T-helper 1 cell treated with Interleukin-12 subunit alpha and Interleukin-12 subunit beta and Interleukin-4 antibody, amounts not matched to agents 30 ng/mL and 1 ng/mL, for 36 hours (primary cell): ENCODE measurements at regions not wholly inside any gene's neighbourhood (a gene's known extent, or its start where the extent isn't known, plus 50 kb on each side); places are given as distances from the start of the nearest gene placed in this dataset.

Experiments
- intact Hi-C: fragments of 100-400 bp; cut with micrococcal nuclease; formaldehyde crosslinking; loops from one replicate; pipeline ENCODE4 v1.15.1; 2024

DNA sequence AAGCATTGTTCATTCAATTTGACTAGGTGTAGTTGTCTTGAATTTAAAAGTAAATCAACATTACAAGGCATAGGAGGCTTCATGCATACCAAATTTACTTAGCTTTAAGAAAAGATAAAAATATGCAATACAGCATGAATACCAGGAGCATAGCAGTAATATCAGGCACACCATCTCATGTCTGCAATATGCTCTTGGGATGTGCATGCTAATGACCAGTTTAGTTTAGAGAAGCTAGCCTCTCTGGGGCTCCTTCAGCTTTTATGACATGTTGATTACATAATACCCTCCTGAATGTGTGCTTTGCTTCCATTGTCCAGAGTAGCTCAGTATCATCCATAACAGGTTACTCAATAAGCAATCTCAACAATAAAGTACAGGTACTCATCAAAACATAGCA lies 497.2 kb downstream of the FLRT2 start:
- intact Hi-C loops, result no loop called here

DNA sequence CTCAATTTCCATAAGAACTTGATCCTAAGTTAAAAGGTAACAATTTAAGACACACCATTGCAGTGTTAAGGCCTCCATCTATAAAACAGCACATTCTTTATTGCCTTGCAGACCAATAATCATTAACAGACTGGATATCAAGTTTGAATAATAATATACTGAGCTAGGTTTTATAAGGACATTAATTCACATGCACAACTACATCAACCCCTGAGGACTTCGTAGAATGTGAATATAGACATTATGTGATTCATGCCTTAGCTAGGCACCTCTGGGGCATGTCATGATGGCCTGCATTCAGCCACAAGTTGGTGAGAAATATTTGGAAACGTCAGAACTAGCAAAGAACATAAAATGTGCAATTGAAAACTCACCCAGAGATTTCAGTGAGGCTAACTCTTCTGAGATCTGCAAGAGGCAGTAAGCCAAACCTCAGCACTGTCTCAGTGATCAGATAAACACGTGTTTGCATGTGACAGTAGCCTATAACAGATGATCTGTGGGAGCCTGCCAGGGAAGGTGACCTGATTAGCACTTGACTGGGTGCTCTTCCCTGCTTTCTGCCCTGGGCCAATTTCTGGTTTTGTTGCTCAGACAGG lies 492.2 kb downstream of the FLRT2 start:
- intact Hi-C loops, result no loop called here

DNA sequence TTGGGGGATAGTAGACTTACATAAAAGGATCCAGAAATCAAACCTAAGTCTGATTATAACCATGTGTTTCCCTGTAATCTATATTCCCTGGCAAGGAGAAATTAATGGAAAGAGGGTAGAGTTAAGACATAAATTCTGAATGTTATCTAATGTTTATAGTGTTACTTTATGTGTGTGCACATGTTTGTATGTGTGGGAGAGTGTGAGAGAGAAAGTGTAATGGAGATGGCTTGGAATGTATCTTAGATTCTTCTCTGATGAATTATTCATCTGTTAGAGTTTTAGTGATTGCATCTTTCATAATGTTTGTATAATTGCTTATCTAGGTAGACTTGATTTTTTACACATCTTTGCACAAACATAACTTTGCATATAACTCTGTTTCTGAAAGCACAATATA lies 490.9 kb downstream of the FLRT2 start:
- intact Hi-C loops, result no loop called here

DNA sequence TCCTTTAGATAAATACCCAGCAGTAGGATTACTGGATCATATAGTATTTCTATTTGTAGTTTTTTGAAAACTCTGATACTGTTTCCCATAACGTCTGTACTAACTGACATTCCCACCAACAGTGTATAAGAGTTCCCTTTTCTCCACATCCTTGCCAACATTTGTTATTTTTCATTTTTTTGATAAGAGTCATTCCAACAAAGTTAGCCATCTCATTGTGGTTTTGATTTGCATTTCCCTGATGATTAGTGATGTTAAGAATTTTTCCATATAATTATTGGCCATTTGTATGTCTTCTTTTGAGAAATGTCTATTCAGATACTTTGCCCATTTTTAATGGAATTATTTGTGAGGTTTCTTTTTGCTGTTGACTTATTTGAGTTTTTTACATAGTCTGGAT lies 486.0 kb downstream of the FLRT2 start:
- intact Hi-C loops, result no loop called here

DNA sequence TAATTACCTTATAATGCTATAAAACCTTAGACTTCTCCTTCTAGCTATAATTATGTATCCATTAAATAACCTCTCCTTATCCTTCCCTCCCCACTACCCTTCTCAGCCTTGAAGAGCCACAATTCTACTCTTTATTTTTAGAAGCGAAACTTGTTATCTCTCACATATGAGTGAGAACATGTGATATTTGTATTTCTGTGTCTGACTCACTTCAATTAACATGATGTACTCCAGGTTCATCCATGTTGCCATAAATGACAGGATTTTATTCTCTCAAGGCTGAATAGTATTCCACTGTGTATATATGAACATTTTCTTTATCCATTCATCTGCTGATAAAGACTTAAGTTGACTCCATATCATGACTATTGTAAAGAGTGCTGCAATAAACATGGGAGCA lies 485.6 kb downstream of the FLRT2 start:
- intact Hi-C loops, result no loop called here

DNA sequence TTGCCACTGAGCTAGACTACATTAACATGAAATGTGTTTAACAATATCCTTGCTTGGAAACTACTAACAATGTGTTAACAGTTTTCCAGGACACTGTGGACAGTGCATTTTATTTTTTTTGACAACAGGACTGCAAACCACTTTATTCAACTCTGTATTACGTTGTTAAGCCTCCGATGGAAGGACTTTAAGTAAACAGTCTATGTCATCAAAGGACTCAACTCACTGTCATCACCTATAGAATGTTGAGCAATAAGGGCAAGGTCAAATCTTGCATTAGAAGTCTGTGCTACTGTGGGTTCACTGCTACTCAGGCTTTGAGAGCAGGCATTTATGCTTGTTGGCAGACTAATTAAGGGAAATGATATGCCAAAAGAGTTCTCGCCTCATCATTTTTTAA lies 483.7 kb downstream of the FLRT2 start:
- intact Hi-C loops, result no loop called here

DNA sequence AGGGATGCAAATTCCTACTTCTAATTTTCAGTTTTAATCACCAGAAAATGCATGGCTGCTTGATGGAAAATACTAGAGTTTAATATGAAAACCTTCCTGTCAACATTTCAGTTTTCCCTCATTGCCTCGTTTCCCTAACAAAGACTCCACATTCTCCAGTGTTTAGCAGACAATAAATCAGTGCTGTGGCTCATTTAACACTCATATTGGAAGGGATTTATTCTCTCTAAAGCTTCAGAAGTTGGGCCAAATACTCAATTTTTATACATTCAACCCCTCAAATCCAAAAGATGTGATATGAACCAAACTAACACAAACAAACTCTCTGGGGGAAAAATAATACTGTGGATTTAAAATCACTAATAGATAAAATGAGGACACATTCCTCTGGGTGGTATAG lies 482.5 kb downstream of the FLRT2 start:
- intact Hi-C loops, result no loop called here

DNA sequence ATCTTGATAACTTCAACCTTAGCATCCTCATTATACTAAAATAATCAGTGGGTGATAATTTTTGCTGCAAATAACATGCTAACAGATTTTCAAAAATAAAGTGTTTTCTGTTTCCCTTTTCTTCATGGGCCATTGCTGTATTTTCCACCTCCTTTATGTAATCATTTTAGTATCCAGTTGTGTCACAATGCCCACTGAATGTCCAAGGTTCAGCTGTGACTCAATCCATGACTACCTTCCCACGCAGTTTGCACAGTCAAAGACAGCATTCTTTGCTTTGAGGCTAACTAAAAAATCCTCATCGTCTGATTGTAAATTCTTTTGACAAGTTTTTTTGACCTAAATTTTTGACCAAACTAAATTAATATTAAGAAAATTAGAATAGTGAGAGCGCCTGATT lies 474.1 kb downstream of the FLRT2 start:
- intact Hi-C loops, result no loop called here

DNA sequence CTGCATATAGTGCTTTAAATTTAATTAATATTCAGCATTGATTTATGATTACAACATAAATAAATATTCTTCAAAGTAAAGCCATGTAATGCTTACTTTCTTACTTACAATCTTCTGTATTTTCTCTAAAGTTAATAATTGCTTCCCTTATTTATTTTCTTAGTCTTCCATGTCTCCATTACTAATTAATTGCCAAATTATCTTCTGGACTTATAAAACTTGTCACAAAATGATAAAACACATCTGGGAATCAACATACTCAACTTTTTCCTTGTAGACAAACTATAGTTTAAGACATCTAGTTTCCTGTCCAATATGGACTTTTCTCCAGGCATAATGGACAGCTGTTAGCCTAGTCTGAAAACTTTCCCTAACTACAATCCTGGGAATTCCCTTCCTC lies 466.6 kb downstream of the FLRT2 start:
- intact Hi-C loops, result no loop called here

DNA sequence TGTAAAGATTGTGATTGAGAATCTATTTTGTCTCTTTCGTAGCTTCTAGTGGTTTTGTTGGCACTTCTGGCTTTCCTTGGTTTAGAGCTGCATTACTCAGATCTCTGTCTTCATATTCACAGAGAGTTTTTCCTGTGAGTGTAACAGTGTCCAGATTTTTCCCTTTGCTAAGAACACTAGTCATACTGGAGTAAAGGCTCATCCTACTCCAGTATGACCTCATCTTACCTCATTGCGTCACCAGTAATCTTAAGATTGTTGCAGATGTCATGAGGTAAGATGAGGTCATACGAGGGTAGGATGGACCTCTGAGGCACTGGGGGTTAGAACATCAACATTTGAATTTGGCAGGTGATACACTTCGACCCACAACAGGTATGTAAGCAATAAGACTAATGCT lies 461.2 kb downstream of the FLRT2 start:
- intact Hi-C loops, result no loop called here

DNA sequence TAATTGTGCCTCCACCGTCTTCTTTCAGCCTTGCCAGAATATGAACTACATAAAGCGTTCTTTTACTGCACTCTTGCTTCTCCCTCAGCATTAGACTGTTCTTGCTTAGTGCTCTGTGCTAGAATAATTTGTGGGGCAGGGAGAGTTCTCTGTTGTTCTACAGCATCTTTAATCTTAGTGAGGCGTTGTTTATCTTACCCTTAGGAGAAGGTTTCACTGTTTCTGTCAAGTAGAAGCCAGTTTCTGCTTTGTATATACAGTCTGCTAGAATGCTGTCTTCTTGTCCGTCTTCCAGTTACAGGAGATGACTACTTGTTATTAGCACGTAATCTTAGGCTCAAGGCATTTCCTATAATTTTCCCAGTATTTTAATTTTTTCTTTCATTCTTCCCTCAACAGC lies 458.0 kb downstream of the FLRT2 start:
- intact Hi-C loops, result no loop called here

DNA sequence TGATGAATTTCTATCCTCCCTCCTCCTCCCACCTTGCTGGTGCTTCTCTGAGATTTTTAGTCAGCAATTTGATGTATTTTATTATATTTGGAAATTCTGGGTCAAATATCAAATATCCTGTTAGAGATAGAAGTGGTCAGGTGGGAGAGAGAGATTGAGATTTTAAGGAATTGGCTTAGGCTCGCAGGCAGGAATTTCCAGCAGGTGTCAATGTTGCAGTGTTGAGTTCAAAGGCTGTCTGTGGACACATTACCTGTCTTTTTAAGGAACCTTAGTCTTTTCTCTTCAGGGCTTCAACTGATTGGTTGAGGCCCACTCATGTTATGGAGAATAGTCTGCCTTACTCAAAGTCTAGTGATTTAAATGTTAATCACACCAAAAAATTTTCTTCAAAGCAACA lies 457.3 kb downstream of the FLRT2 start:
- intact Hi-C loops, result no loop called here

DNA sequence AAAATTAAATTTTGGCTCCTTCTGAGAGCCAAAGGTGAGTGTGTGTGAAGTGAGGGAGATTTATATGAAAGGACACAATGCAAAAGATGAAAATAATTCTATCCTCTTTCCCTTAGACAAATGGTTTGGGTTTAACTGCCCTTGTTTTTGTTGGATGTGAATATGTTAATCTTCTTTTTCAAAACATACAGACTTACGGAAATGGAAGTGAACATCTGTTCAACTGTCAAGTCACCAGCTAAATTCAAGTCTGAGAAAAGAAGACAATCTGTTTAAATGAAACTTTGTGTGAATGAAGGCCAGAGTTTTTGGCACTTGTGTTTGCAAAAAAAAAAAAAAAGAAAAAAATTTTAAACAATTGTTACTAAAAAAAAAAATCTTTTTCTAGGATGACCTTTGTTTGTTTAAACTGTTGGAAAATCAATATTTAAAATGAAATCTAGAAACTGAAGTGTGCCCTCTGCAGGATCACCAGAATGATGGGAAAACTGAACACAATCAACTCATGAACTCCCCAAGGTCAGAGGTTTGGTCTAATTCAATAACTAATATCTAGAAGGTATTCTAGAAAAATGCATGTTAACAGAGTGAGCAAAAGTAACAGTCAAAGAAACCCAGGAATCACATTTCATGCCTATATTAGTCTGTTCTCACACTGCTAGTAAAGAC lies 448.8 kb downstream of the FLRT2 start:
- intact Hi-C loops, result no loop called here

DNA sequence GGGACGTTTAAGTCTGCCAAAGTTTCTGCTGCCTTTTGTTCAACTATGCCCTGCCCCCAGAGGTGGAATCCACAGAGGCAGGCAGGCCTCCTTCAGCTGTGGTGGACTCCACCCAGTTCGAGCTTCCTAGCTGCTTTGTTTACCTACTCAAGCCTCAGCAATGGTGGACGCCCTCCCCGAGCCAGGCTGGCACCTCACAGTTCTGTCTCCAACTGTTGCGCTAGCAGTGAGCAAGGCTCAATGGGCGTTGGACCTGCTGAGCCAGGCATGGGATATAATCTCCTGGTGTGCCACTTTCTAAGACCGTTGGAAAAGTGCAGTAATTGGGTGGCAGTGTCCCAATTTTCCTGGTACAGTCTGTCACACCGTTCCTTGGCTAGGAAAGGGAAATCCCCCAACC lies 444.7 kb downstream of the FLRT2 start:
- intact Hi-C loops, result no loop called here

DNA sequence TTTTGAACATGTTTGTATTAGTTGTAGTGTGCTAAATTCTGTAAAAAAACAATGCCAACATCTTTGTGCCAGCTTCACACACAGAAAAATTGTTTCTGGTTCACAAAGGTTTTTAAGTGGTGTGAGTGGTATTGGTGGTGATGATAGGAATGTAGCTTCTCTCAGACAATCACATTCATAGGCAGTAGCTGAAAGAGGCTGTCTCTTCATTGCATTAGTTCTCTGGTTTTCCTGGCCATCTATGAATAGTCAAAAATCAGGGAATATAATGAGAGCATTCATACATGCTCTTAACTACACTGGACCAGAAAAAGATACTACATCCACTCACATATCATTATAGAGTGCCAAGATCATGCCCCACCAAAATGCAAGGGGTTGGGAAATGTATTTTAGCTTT lies 433.5 kb downstream of the FLRT2 start:
- intact Hi-C loops, result no loop called here

DNA sequence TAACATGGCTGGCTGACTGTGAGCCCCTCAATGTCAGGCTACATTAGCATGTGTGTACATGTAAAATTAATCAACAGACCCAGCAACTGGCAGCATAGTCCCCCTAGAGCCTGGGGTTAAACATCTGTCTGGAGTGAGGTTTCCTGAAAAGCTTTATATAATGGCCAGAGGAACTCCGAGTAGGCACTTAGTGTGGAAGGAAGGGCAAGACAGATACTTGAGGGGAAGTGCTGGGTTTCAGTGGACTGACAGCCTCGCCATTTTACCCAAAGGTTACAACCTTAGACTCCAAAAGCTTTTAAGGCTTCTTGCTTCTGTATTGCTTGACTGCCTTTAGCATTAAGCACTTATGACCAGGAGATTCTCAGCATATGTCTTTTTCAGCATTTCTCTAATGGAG lies 430.8 kb downstream of the FLRT2 start:
- intact Hi-C loops, result no loop called here

DNA sequence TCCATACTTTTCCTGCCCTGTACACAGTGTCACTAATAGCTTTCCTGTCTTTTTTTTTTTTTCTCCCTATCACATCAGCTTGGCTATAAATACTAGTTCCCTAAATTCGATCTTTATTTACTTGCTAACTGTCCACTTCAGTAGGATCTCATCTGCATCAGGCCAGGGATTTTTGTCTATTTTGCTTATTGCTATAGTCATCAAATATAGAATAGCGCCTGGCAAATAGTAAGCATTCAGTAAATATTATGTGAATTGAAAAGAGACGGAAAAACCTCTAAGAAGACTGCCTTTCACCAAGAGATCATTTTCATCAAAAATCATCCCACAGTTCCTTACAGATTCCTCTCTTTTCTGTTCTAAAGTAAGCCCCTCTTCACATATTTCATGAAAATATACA lies 429.1 kb downstream of the FLRT2 start:
- intact Hi-C loops, result no loop called here

DNA sequence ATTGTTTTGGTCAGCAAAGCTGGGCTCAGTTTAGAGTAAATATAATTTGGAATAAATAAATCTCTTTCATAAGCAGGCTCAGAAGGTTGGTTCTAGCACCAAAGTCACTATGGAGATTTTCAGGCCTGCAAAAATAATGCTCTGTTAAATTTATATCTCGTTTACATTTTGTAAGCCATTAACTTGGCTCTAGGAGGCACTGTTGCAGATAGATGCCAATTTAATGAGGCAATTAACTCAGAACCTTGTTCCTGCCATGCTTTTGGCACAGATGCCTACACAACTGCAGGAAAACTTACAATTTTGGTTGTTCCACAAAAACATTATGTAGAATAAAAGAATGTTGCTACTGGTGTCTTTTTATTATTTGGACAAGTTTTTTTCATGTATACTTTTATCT lies 428.1 kb downstream of the FLRT2 start:
- intact Hi-C loops, result no loop called here

DNA sequence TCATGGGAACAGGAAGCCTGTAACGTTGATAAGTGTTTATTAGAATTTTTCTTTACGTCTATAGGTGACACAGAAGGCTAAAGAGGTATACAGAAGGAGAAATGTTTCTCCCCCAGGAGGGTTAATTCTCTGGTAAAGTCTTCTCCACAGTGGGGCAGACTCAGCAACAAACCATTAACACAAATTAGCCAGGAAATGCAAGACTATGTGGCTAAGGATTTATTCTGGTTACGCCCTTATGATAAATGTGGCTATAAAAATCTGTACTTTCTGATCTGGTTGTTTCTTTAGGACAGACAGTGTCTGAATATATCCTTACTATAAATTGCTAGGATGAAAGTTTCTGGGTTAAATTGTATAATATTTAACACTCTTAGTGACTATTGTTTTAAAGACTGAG lies 423.3 kb downstream of the FLRT2 start:
- intact Hi-C loops, result no loop called here

DNA sequence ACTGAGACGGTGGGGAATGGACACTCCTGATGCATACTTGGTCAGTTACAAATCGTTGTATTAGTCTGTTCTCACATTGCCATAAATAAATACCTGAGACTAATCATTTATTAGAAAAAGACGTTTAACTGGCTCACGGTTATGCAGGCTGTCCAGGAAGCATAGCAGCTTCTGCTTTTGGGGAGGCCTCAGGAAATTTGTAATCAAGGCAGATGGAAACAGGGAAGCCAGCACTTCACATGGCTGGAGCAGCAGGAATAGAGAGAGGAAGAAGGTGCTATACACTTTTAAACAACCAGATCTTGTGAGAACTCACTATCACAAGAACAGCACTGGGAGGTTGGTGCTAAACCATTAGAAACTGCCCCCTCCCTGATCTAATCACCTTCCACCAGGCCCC lies 418.2 kb downstream of the FLRT2 start:
- intact Hi-C loops, result no loop called here

DNA sequence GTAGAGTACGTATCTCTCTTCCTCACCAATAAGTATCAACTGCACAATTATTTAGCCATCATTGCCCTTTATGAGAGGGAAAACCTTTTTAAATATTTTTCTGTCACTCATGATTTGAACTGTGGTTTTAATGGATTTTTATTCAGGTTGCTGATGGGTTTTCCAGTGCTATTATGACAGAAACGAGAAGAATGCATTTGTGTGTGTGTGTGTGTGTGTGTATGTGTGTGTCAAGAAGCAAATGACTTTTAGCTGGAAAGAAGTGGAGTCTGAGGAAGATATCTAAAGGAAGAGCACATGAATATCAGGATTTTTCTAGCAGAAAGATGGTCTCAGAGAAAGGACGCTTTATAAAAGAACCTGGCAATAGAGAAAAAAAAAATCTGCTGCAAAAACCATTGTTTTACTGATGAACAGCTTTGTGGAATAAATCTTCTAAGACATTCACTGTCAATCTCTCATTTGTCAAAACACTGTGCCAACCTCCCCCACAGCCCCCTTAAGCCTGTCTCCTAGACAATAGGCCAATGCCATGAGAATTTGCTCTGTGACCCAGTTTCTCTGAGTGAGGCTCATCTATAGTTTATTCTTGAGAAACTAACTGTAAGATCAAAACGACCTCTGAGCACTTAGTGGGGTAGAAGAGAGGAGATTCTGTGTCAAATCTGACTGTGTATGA lies 417.7 kb downstream of the FLRT2 start:
- intact Hi-C loops, result no loop called here

DNA sequence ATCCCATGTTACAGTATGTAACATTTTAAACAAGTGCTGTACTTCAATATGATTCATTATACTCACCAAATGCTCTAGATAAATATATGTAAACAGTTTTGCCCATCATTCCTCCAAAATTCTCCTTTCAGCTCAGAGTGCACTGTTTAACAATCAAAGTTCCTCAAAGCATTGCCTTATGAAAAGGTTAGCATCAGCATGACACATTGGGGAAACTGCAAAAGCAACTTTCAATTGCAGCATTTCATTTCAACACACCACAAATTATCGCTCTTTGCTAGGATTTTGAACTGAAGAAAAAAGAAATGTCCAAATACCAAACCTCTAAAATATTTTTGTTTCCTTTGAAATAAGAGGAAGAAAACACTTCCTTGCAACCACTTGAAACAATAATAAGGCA lies 413.2 kb downstream of the FLRT2 start:
- intact Hi-C loops, result no loop called here

DNA sequence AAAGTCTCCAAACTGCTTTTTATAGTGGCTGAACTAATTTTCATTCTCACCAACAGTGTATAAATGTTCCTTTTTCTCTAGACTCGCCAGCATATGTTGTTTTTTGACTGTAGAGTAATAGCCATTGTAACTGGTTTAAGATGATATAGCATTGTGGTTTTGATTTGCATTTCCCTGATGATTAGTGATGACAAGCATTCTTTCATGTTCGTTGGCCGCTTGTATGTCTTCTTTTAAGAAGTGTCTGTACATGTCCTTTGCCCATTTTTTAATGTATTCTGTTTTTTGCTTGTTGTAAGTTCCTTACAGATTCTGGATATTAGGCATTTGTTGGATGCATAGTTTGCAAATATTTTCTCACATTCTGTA lies 404.9 kb downstream of the FLRT2 start:
- intact Hi-C loops, result loop anchor here (1.0 kb wide), 1 partner anchor 103 kb away; no protein-coding TSS in a partner anchor
